ENCODE measurements at regions not wholly inside any gene's neighbourhood (a gene's known extent, or its start where the extent isn't known, plus 50 kb on each side); places are given as distances from the start of the nearest gene placed in this dataset.

- TF ChIP-seq POLR2AphosphoS5 (IDR thresholded peaks at IDR 0.05; ENCODE audit: low read depth, low read length), result peak; percentile 58; the same call in 1 of the 2 replicates
- TF ChIP-seq ZNF317 (CRISPR knock-in tag; IDR thresholded peaks at IDR 0.05), result no peak
- TF ChIP-seq ZSCAN9 (CRISPR knock-in tag; IDR thresholded peaks at IDR 0.05; ENCODE audit: borderline replicate concordance), result peak; percentile 26; the same call in 1 of the 2 replicates
- TF ChIP-seq ZC3H4 (CRISPR knock-in tag; IDR thresholded peaks at IDR 0.05; ENCODE audit: borderline replicate concordance), result no peak
- no peak for TF ChIP-seq ZNF160 (CRISPR knock-in tag; IDR thresholded peaks at IDR 0.05)
- TF ChIP-seq BCLAF1 (IDR thresholded peaks at IDR 0.05), result no peak
- no peak for TF ChIP-seq ZFY (CRISPR knock-in tag; IDR thresholded peaks at IDR 0.05)
- no peak for TF ChIP-seq FOXO4 (CRISPR knock-in tag; conservative IDR thresholded peaks at IDR 0.05)
- no peak for TF ChIP-seq TAF1 (CRISPR knock-in tag; IDR thresholded peaks at IDR 0.05)
- TF ChIP-seq TFDP2 (CRISPR knock-in tag; IDR thresholded peaks at IDR 0.05), result no peak
- TF ChIP-seq ATF6 (CRISPR knock-in tag; conservative IDR thresholded peaks at IDR 0.05), result no peak
These were observed 99.6 kb upstream of the DST start (continued) for GRCh38 chr6:56742122-56742791.

Measured in HepG2 (cell line).